ENCODE measurements at regions not wholly inside any gene's neighbourhood (a gene's known extent, or its start where the extent isn't known, plus 50 kb on each side); places are given as distances from the start of the nearest gene placed in this dataset.

GRCh38 chr2:107008843-107009242, 122.9 kb upstream of the ST6GAL2 start:
- 32 to 39% methylated on average over 3 of the region's 3 CpGs for WGBS, 2 donors
- intact Hi-C loops (cut with DNase I): no loop called here
- DNase-seq: no peak
- TF ChIP-seq POLR2A (IDR thresholded peaks at IDR 0.05) (no peak), CTCF (IDR thresholded peaks at IDR 0.05) (no peak)
- no peaks in the 10 kb centered on the region for H3K9me3 ChIP-seq
- no peak overlapping the region for H3K27ac ChIP-seq
- no peaks in the 10 kb centered on the region for H3K27me3 ChIP-seq
- no peak for ATAC-seq
- H3K4me3 ChIP-seq: no peak overlapping the region
- H3K36me3 ChIP-seq (replicated peaks in 1 of 2; ENCODE audit: insufficient read depth in 1 of 2, low read depth in 2 of 2): no peaks in the 10 kb centered on the region
- H3K4me1 ChIP-seq: no peaks in the 10 kb centered on the region

GRCh38 chr2:107009275-107009674, 123.3 kb upstream of the ST6GAL2 start:
- H3K9me3 ChIP-seq: no peaks in the 10 kb centered on the region
- intact Hi-C loops (cut with DNase I): no loop called here
- no peak for TF ChIP-seq POLR2A (IDR thresholded peaks at IDR 0.05)
- TF ChIP-seq CTCF (IDR thresholded peaks at IDR 0.05): no peak
- H3K4me3 ChIP-seq: no peak overlapping the region
- DNase-seq (no peak), ATAC-seq (no peak)
- H3K27me3 ChIP-seq: no peaks in the 10 kb centered on the region
- H3K27ac ChIP-seq: no peak overlapping the region
- 67 to 72% methylated on average over 3 of the region's 3 CpGs for WGBS, 2 donors
- no peaks in the 10 kb centered on the region for H3K4me1 ChIP-seq
- H3K36me3 ChIP-seq (replicated peaks in 1 of 2; ENCODE audit: insufficient read depth in 1 of 2, low read depth in 2 of 2): no peaks in the 10 kb centered on the region

DNA sequence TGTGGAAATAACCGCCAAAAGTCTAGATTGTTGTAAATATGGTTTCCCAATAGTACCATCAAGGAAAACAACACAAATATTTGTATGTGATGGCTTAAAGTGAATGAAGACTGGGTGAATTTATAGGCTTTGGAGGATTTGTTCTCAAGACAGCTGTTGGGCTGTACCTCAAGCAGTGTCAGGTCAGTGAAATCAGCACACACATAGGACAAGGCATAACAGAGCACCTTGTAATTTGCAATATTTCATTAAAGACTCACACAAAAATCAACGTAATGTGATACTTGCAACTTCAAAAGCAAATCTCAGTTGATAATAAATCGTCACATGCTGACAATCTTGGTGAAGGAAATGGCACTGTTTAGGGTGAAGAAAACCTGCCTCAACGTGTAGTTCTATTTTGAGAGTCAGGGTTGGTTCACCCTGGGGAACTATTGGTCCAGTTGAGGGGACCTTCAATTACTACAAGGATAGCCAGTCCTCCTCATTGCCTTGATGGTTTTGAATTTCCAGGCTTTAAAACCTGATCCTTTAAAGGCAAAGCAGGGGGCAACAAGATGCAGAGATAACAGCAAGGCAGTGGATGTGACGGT, 126.8 kb upstream of the ST6GAL2 start:
- ATAC-seq: no peak
- Histone ChIP-seq H3K9me3 (no peaks in the 10 kb centered on the region), H3K36me3 (replicated peaks in 1 of 2; ENCODE audit: insufficient read depth in 1 of 2, low read depth in 2 of 2) (no peaks in the 10 kb centered on the region), H3K4me1 (no peaks in the 10 kb centered on the region), H3K4me3 (no peak overlapping the region), H3K27me3 (no peaks in the 10 kb centered on the region), H3K27ac (no peak overlapping the region)
- no peak for TF ChIP-seq CTCF (IDR thresholded peaks at IDR 0.05)
- TF ChIP-seq POLR2A (IDR thresholded peaks at IDR 0.05): no peak
- DNase-seq: no peak
- 42 to 56% methylated on average over 5 of the region's 5 CpGs for WGBS, 2 donors
- intact Hi-C loops (cut with DNase I): no loop called here

DNA sequence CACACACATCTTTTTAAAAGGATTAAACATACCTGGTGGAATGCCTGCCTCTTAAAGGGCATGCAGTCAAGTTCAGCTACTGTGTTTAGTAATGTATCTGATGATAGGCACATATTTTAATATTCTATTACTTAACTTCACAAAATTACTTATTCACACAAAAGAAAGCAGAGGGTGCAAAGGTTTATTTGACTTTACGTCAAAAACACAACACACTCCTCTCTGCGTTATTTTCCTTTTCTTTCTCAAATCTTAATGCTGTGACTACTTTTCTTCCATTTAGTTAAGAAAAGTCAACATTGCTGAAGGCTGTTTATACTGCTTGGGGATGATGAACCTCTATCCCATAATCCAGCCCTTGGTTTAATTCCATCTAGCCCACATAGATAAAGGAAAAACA, 127.9 kb upstream of the ST6GAL2 start:
- intact Hi-C loops (cut with DNase I): no loop called here
- DNase-seq (no peak), ATAC-seq (no peak)
- H3K4me3 ChIP-seq: no peak overlapping the region
- 25 to 26% methylated on average over 2 of the region's 2 CpGs for WGBS, 2 donors
- H3K27me3 ChIP-seq: no peaks in the 10 kb centered on the region
- no peaks in the 10 kb centered on the region for H3K4me1 ChIP-seq
- H3K36me3 ChIP-seq (replicated peaks in 1 of 2; ENCODE audit: insufficient read depth in 1 of 2, low read depth in 2 of 2): no peaks in the 10 kb centered on the region
- TF ChIP-seq CTCF (IDR thresholded peaks at IDR 0.05): no peak
- TF ChIP-seq POLR2A (IDR thresholded peaks at IDR 0.05): no peak
- H3K27ac ChIP-seq: no peak overlapping the region
- no peaks in the 10 kb centered on the region for H3K9me3 ChIP-seq

GRCh38 chr2:107018366-107018765, 132.4 kb upstream of the ST6GAL2 start:
- intact Hi-C loops (cut with DNase I): no loop called here
- H3K27ac ChIP-seq: no peak overlapping the region
- DNase-seq (no peak), ATAC-seq (no peak)
- no peaks in the 10 kb centered on the region for H3K4me1 ChIP-seq
- 47 to 64% methylated on average over 4 of the region's 4 CpGs for WGBS, 2 donors
- H3K4me3 ChIP-seq: no peak overlapping the region
- TF ChIP-seq POLR2A (IDR thresholded peaks at IDR 0.05): no peak
- TF ChIP-seq CTCF (IDR thresholded peaks at IDR 0.05): no peak
- no peaks in the 10 kb centered on the region for H3K9me3 ChIP-seq
- H3K27me3 ChIP-seq: no peaks in the 10 kb centered on the region
- H3K36me3 ChIP-seq (replicated peaks in 1 of 2; ENCODE audit: insufficient read depth in 1 of 2, low read depth in 2 of 2): no peaks in the 10 kb centered on the region
